Renal cortex interstitium (tissue), 11 donors: ENCODE measurements at regions not wholly inside any gene's neighbourhood (a gene's known extent, or its start where the extent isn't known, plus 50 kb on each side); places are given as distances from the start of the nearest gene placed in this dataset.

ENCODE experiments used
- DNase-seq, 11 donors: peaks; one replicate each; pipeline ENCODE4 v3.0.0-alpha.2; 2013; ENCODE audit warnings: low read depth in 9 of 11, low spot score in 4 of 11; ENCODE audit errors: extremely low read depth in 1 of 11

DNA sequence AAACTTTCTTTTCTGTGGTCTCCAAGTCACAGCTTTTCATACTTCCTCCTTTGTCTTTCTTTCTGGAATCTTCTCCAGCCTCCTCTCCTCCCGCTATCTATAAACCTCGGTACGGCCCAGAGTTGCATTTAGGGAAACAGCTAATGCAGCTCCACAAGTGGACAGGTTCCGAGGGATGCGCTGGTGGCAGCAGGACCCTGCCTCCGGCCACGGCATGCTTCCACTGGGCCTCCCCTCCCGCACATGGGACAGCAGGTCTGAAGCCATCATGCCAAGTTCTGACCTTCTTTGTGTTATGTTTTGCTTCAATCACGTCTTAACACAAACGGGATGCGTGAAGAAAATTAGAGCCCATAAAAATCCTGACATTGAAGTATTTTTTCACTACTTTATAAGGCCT, 136.9 kb downstream of the IRX2 start:
- no peak for DNase-seq

DNA sequence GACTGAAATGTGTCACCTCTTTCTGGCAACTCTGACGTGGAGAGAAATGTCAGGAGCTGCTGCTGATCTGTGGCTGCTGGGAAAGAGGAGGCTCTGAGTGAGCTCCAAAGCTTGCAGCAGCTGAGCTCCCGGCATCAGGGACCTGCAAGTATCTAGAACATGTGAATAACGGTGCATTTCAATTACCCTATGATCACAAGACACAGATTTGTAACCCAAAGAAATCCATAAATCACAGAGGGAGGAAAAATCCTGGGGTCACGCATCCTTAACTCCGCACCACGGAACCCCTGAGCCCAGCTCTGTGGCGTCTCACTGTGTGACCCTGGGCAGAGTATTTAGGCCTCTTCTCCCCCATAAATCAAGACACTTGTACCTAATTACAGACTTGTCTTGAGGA, 139.8 kb downstream of the IRX2 start:
- no peak for DNase-seq

DNA sequence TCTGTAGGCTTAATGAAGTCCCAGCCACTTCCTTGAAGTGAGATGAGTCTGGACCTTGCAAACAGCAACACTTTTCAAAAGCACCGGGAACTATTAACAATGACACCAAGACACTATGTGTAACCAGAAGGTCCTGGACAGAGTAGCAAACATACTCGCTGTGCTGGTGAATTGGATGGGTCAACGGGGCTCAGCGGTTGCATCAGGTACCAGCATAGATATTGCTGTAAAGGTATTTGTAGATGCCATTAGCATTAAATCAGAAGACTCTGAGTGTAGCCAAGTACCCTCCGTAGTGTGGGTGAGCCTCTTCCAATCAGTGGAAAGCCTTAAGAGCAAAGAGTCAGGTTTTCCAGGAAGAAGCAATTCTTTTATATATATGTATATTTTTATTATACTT, 140.5 kb downstream of the IRX2 start:
- DNase-seq: no peak

DNA sequence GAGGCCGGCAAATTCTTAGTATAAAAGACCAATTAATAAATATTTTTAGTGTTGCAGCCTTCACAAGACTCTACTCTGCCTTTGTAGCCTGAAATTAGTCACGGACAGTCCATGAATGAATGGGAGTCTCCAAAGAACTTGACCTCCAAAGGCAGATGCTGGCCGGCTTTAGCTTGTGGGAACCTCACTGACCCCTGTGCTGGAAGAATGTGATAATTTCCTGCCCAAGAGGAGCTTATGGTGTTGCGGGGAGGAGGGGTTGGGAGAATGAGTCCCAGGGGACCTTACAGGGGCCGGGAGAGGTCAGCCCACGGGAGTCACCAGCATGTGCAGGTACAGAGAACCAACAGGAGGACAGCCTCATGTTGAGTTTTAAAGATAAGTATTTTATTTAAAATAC, 143.1 kb downstream of the IRX2 start:
- DNase-seq: no peak

DNA sequence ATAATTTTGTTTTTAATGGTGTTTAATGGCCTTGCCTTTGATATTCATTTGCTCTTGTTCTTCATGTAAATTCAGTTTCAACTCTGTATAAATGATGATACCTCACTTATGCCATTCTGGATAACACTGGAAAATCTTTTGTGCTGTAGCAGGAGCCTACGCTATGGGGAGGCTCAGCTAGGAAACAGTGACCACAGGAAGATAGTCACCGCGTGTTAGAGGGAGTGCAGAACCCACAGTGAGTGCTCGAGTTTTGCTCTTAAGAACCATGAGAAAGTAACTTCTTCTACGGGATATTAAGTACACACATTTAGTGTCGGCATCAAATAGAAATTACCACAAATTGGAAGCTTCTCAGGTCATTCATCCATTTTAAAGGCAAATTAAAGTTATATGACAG, 143.9 kb downstream of the IRX2 start:
- no peak for DNase-seq

DNA sequence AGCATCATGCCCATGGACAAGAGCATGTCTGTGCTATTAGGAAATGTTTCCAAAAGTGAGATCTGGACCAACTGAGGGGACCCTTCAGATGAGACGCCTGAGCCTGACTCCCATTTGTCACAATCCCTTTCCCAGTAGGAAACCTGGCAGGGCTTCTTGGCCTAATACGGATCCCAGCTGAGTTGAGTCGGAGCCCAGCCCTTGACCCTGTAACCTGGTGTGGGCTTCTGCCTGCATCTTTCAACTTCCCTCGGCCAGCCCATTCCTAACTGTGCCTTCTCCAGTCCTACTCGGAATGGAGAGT, 148.3 kb downstream of the IRX2 start:
- DNase-seq: no peak

DNA sequence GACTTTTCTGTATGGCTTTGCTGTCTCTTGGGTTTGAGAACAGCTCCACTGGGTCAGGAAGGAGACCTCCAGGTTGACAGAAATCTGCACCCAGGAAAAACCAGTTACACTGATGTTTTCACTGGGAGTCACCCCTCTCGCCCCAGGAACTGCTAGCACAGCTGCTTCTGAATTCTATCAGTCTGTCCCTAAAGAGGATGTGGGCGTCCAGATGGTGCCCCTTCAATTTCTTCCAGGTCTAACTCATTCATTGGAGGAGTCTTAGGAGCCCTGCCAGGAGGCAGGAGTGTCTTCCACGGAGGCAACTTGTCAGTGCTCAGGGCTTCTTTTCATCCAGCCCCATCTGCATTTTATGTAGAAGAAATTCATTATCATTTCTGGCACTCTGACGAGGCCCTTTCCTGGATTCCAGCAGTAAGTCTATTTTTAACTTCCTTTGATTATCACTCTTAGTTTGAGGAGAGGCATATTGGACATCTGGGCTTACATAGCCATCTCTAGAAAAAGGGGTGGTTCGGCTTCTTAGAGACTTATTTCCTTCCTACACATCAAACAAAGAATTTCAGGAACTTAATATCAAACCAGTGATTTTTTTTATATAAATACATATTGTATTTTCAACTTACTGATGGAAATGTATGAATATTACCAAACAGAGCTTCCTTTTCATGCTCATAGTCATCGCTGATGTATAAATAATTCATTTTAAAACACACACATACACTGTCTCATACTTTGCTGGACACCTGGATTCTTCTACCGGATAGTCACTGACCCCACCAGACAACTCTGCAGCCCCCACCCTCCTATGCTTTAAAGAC, 148.8 kb downstream of the IRX2 start:
- peak in 1 of 11 donors; percentile 4 for DNase-seq

DNA sequence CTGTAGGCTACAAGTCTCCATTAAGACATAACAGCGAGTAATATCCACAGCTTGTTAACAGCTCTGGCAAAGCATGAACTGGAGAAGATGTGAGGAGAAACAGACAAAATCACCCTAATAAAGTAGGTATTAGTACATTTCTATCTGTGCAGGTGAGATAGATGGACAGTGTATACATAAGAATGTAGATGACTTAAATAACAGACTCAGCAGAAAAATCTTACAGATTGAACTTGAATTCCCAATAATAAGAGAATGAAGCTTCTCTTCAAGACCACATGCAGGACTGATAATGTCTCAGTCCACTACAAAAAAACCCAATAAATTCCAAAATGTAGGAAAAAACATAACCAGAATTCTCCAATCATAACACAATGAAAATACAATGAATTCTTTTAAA, 153.0 kb downstream of the IRX2 start:
- DNase-seq: no peak

DNA sequence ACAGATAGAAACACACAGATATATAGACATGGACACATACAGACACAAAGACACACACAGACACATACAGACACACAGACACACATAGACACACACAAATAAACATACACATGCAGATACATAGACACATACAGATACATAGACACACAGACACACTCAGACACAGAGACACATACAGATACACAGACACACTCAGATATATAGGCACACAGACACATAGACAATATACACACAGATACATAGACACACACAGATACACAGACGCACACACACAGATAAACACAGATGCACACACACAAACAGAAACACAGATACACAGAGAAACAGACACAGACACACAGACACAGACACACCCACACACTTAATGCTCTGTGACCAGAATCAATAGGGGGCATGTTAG, 156.8 kb downstream of the IRX2 start:
- DNase-seq: no peak

DNA sequence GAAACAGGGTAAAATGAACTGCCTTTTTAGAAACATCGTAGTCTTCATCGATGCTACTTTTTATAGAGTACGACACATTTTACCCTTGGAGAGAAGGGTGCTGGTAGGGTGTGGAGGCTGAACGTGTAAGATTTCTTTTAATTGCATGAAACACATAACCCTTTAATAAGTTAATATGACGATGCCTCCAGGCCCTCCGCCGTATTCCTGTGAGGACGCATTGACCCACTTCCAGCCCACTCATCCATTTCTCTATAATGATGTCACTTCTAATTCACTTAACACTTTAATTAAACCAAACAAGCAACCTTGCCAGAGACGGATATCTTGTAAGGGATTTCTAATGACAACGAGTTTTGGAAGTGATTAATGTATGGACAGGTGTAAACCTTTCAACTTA, 158.7 kb downstream of the IRX2 start:
- DNase-seq: no peak

DNA sequence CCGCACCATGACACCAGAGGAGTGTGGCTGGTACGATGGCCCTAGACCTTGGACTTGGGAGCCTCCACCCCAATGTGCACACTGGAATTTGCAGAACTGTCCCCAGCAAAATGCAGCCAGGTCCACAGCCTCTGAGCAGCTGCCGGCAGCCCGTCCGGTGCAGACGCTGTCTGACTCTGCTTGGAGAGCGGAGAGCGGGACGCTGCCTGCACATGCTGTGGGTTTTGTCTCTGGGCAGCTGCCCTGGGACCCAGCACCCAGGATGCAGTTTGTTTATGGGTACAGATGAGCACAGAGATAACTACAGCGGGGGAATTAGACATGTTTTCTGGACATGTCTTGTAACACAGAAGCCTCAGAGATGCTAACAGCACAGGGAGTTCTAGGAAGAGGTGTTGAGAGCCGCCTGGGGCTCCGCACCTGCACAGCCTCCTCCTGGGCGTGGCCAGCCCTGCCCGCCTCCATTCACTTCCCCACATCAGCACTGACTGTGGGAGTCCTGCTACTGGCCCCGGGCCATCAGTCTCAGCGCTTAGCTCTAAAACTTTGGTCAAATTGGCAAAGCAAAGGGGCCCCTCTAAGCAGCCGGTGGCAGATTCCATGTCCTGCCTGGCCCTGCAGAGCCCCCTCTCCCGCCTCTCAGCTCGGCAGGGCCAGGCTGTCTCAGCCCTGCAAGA, 159.6 kb downstream of the IRX2 start:
- DNase-seq: no peak

DNA sequence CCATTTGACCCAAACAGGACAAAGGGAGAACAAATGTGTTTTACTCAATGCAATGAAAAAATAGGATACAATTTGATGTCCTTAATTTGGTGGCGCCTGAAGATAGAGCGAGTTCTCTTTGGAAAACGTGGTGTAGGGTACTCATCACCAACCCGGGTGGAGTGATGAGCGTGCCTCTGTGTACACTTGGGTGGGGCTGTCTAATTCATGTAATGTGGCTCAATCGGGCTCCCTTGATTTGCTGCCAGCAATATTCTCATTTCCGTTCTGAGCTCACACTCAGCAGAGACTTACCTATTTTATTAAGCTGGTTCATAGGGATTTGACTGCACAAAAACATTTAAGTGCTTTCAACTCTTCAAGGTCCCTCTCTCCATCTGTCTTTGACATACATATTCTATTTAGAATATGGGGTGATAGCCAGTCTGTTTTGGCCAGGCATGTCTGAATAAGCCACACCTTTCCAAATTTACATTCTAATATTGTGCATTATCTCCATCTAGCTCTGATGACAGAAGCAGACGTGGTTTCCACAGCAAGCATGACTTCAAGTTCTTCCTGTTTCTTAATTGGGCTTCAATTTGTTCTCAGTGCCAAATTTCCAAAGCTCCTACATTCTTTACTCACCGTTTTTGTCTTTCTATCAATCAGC, 162.5 kb downstream of the IRX2 start:
- no peak for DNase-seq

DNA sequence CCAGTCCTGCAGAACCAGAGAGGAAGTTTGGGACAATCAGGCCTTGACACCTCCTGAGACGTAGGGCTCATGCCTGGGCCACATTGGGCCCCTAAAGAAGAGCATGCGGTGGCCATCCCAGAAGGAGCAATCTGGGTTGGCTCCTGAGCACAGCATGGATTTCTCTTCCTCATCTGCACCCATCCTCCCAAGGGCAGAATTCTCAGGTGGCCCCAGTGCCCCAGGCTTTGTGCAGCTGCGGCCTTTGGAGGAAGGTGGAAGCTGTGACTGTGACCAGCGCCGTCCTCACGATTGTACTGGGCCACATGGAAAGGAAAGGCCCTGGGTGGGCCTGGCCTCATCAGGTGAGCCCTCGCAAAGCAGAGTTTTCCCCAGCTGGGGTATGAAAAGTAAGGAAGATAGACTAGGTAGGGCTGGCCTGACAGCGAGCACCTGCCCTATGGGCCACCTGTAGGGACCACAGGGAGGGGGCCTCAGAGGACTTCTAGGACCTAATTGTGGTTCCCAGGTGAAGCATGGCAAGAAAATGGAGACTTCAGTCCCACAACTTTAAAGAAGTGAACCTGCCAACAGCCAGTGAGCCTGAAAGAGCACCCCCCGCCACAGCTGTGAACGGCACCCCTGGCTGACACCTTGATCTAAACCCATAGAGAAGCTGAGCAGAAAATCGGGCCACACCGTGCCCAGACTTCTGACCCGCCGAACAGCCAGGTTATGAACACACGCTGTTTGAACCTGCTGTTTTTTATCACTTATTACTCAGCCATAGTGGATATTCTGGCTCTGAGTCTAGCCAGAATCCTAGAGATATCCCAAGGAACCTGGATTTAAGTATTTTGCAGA, 164.1 kb downstream of the IRX2 start:
- DNase-seq: no peak

DNA sequence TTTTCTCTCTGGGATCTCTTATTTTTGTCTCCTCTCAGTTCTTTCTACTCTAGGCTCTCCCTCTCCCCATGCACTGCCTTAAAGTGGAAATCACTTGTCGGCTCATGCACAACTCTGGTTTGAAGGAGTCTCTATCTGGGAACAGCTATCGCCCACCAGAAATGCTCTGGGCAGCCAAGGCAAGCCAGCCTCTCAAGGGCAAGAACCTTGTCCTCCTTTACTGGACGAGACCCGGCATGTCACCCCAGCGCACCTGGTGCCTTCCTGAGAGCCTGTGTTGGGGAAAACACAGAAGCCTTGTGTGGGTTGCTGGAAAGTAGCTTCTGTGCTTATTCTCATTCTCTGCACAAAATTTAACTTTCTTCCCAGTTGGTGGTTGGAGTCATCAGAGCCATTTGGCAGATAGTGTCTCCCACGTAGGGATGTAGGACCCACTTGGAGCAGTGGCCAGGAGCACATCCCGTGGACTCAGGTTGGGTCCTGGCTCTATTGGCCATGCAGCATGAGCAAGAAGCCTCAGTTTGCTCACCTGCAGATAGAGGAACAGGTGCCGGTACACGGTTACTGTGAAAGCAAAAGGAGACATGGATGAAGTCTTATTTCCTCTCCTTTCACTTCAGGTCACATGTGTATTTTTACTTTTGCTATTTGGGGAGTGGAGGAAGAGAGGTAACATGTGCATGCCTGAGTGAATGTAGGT, 165.3 kb downstream of the IRX2 start:
- DNase-seq: no peak

DNA sequence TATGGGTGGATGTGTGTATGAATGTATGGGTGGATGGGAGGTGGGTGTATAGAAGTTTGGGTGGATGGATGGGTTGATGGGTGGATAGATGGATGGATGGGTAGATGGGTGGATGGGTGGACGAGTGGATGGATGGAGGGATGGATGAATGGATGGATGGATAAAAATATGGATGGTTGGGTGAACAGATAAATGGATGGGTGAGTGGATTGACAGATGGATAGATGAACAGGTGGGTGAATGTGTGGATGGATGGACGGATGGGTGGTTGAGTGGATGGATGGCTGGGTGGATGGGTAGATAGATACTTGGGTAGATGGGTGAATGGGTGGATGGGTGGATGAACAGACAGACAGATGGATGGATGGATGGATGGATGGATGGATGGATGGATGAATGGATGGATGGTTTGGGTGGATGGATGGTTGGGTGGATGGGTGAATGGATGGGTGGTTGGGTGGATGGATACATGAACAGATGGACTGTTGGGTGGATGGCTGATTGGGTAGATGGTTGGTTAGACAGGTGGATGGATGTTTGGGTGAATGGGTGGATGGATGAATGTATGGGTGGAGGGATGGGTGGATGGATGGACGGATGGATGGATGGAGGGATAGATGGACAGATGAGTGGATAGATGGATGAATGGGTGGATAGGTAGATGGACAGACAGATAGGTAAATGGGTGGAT, 166.8 kb downstream of the IRX2 start:
- DNase-seq: no peak

DNA sequence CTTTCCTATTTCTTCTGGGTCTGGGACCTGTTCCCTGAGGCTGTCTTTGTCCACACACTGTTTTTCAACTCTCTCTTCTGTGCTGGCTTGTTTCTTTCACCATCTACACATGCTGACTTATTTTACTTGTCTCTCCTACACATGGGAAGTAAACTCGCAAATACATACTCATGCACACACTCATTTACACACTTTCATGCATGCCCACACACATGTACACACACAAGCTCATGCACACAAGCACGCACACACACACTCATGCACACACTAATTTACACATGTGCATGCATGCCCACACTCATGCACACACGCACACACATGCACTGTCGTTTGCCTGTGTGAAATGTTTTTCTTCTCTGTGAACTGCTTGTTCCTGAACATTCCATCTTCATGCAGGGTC, 169.0 kb downstream of the IRX2 start:
- DNase-seq: no peak

DNA sequence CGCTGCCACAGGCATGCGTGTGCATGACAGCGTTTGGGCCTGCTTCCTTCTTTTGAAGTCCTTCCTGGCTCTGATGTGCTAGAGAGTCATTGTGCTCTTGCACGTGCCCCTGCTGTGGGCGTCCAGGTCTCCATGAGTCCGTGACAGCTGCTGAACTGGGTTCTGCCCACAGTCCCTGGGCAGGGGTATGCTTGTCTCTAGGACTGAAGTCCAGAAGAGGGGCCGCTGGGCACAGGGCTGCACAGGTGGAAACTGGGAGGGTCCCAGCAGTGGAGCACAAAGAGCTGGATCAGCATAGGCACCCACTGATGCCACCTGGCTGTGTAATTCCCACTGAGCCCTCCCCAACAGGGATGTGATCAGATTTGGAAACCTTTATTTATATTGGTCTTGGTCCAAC, 169.4 kb downstream of the IRX2 start:
- DNase-seq: no peak

DNA sequence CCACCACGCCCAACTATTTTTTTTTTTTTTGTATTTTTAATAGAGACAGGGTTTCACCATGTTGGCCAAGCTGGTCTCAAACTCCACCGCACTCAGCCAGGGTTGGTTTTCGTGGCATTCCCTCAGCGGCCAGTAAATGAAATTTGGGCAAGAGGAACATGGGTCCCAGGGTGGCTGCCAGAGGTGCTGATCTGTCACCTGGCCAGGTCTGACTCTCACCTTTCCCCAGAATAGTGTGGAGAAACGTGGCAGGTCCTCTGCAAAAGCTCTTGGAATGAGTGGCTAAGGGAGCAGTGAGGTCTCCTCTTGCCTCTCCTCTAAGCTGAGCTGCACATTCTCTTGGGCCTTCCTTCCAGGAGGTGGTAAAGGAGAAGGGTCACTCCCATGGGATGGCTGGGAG, 170.1 kb downstream of the IRX2 start:
- no peak for DNase-seq

DNA sequence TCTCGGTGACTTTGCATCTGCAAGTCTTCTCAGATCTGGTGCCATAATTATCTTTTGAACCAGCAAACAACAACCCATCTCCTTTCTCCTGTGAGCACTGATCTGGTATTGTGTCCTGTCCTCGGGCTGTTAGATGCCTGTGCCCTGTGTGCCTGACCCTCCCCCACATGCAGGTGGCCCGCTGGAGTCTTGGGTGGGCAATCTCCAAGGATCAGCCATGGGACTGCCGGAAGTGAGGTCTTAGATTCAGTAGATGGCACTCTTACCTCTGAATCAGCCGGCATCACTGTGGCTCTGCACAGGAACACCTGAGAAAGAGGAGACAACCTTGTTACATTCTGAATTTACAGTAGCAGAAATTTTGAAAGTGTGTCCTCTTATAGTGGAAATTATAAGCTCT, 172.4 kb downstream of the IRX2 start:
- no peak for DNase-seq
